HUES48 (cell line): ENCODE measurements at regions not wholly inside any gene's neighbourhood (a gene's known extent, or its start where the extent isn't known, plus 50 kb on each side); places are given as distances from the start of the nearest gene placed in this dataset.

Experiments
- H3K27ac ChIP-seq: one replicate; pipeline ENCODE4 v1.7.0; 2013; ENCODE audit warnings: low read depth, low read length, inconsistent platforms
- H3K27me3 ChIP-seq: 2 replicates; pipeline ENCODE4 v1.6.1; 2013; ENCODE audit warnings: mild to moderate bottlenecking, low read length; ENCODE audit not compliant: control insufficient read depth, insufficient read depth
- H3K36me3 ChIP-seq: 2 replicates; pipeline ENCODE4 v1.6.1; 2013; ENCODE audit warnings: low read length; ENCODE audit not compliant: control insufficient read depth, insufficient read depth
- H3K4me1 ChIP-seq: 2 replicates; pipeline ENCODE4 v1.6.1; 2013; ENCODE audit warnings: mild to moderate bottlenecking, low read length; ENCODE audit not compliant: control insufficient read depth, insufficient read depth
- H3K4me3 ChIP-seq: 2 replicates; pipeline ENCODE4 v1.5.1; 2013; ENCODE audit warnings: mild to moderate bottlenecking, low read depth, low read length
- H3K9ac ChIP-seq: 2 replicates; pipeline ENCODE4 v1.6.1; 2013; ENCODE audit warnings: mild to moderate bottlenecking, low read depth, low read length, moderate library complexity
- H3K9me3 ChIP-seq: 2 replicates; pipeline ENCODE4 v1.6.1; 2013; ENCODE audit warnings: low read length; ENCODE audit not compliant: control insufficient read depth, insufficient read depth

GRCh38 chr6:81401970-81402690 lies 350.4 kb downstream of the TENT5A start:
- no peak overlapping the region for H3K9ac ChIP-seq
- H3K36me3 ChIP-seq = no peaks in the 10 kb centered on the region
- no peak overlapping the region for H3K27ac ChIP-seq

GRCh38 chr6:81396916-81397315 lies 355.6 kb downstream of the TENT5A start:
- no peak overlapping the region for H3K27ac ChIP-seq
- peaks cover 13% of the 10 kb centered on the region for H3K9me3 ChIP-seq
- H3K4me3 ChIP-seq = no peak overlapping the region
- no peaks in the 10 kb centered on the region for H3K36me3 ChIP-seq
- H3K9ac ChIP-seq = no peak overlapping the region
- no peaks in the 10 kb centered on the region for H3K27me3 ChIP-seq
- H3K4me1 ChIP-seq = no peaks in the 10 kb centered on the region

More at GRCh38 chr6:81401970-81402690, 350.4 kb downstream of the TENT5A start:
- Histone ChIP-seq H3K4me1 (no peaks in the 10 kb centered on the region), H3K9me3 (no peaks in the 10 kb centered on the region), H3K27me3 (no peaks in the 10 kb centered on the region), H3K4me3 (no peak overlapping the region)

- H3K9me3 ChIP-seq = no peaks in the 10 kb centered on the region
- H3K27me3 ChIP-seq = no peaks in the 10 kb centered on the region
- no peaks in the 10 kb centered on the region for H3K36me3 ChIP-seq
Observed at GRCh38 chr6:81387163-81387562, 365.3 kb downstream of the TENT5A start.

DNA sequence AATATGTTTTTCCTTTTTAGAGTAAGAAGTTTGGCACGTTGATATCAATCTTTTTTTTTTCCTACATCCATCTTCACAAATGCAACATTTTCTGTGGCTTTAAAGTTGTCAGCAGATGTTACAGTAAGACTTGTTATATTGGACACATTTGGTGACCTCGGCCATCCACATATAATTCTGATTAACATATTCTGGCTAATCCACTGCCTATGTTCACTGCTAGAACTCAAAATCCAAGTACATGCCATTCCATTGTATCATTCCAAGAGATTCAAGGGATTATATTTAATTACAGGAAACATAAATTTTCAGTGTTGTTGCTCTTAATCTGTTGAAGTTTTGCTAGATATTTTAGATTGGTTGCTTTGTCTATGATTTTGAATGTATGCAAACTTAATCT lies 367.6 kb downstream of the TENT5A start:
- Histone ChIP-seq H3K4me1 (no peaks in the 10 kb centered on the region), H3K36me3 (no peaks in the 10 kb centered on the region), H3K9ac (no peak overlapping the region), H3K27me3 (no peaks in the 10 kb centered on the region), H3K4me3 (no peak overlapping the region), H3K9me3 (no peaks in the 10 kb centered on the region), H3K27ac (no peak overlapping the region)

More at GRCh38 chr6:81387163-81387562, 365.3 kb downstream of the TENT5A start:
- no peak overlapping the region for H3K4me3 ChIP-seq
- no peak overlapping the region for H3K27ac ChIP-seq
- H3K9ac ChIP-seq = no peak overlapping the region
- no peaks in the 10 kb centered on the region for H3K4me1 ChIP-seq

DNA sequence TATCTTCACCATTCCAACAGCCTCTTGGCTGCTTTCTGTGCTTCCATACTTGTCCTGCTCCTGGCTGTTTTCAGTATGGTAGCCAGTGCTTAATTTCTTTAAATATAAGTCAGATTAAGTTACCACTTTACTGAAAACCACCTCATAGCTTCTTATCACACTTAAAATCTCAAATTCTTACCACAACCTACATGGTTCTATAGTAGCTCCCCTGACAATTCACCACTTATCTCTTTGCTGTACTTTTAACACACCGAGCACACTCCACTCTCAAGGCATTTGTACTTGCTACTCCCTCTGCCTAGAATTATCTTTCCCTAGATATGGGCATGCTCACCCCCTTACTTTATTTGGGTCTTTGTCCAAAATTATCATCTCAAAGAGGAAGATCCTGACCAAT lies 369.0 kb downstream of the TENT5A start:
- Histone ChIP-seq H3K4me3 (no peak overlapping the region), H3K36me3 (no peaks in the 10 kb centered on the region), H3K27me3 (no peaks in the 10 kb centered on the region), H3K9me3 (no peaks in the 10 kb centered on the region), H3K27ac (no peak overlapping the region), H3K9ac (no peak overlapping the region), H3K4me1 (no peaks in the 10 kb centered on the region)

GRCh38 chr6:81382852-81383251 lies 369.6 kb downstream of the TENT5A start:
- no peaks in the 10 kb centered on the region for H3K36me3 ChIP-seq

GRCh38 chr6:81381382-81381916 lies 371.0 kb downstream of the TENT5A start:
- H3K9ac ChIP-seq = no peak overlapping the region
- H3K4me3 ChIP-seq = no peak overlapping the region
- no peak overlapping the region for H3K27ac ChIP-seq
- no peaks in the 10 kb centered on the region for H3K36me3 ChIP-seq
- H3K4me1 ChIP-seq = no peaks in the 10 kb centered on the region
- H3K9me3 ChIP-seq = no peaks in the 10 kb centered on the region
- H3K27me3 ChIP-seq = no peaks in the 10 kb centered on the region

More at GRCh38 chr6:81382852-81383251, 369.6 kb downstream of the TENT5A start:
- H3K4me1 ChIP-seq = no peaks in the 10 kb centered on the region
- no peak overlapping the region for H3K9ac ChIP-seq
- no peaks in the 10 kb centered on the region for H3K27me3 ChIP-seq
- H3K9me3 ChIP-seq = no peaks in the 10 kb centered on the region
- H3K27ac ChIP-seq = no peak overlapping the region
- H3K4me3 ChIP-seq = no peak overlapping the region

DNA sequence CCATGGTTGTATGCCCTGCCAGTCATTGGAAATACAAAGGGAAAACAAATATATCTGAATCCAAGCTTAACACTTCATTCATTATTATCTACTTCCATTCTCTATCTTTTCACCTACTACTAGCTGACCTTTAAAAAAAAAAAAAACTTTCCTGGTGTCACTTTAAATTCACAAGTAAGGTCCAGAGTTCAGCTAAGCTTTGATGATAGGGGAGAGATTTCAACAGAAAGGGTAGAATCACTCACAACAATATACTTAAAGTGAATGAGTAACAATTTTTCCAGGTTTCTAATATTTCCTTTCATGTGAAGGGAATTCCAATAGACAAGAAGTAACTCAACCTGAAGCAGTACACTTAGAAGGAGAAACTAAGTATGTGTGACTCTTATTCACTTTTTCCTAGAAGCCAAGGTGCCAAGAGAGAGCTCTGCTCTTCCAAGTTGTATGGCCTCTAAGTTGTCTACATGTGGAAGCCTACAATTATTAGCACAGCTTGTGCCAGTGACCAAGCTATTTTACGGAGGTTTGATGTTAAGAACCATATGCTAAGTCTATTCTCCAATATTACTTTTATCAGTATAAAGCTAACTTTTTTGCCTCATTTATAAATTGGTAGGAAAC lies 371.7 kb downstream of the TENT5A start:
- H3K36me3 ChIP-seq = no peaks in the 10 kb centered on the region
- no peak overlapping the region for H3K27ac ChIP-seq
- H3K4me3 ChIP-seq = no peak overlapping the region
- H3K9me3 ChIP-seq = no peaks in the 10 kb centered on the region
- H3K27me3 ChIP-seq = no peaks in the 10 kb centered on the region
- no peaks in the 10 kb centered on the region for H3K4me1 ChIP-seq
- no peak overlapping the region for H3K9ac ChIP-seq

DNA sequence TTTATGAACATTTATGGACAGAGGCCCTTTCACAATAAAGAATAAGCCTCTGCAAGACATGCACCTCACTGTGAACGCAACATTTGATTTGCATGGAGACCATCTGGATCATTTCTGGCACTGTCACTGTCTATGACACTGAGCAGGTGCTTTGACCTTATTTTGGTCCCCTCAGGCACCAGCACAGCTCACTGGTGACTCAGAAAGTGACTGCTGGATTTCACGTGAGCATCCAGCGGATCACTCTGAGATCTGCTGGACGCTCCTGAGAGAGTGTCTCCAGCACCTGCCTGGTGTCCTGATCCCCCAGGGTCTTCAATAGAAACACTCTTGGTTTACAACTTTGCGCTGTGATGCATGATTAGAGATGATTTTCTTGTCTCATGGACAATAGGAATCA lies 375.7 kb downstream of the TENT5A start:
- Histone ChIP-seq H3K4me3 (no peak overlapping the region), H3K36me3 (no peaks in the 10 kb centered on the region), H3K9me3 (no peaks in the 10 kb centered on the region), H3K4me1 (no peaks in the 10 kb centered on the region), H3K9ac (no peak overlapping the region), H3K27me3 (no peaks in the 10 kb centered on the region), H3K27ac (no peak overlapping the region)

- H3K27ac ChIP-seq = no peak overlapping the region
- no peaks in the 10 kb centered on the region for H3K4me1 ChIP-seq
- no peaks in the 10 kb centered on the region for H3K27me3 ChIP-seq
Observed at GRCh38 chr6:81373414-81373813, 379.1 kb downstream of the TENT5A start.

DNA sequence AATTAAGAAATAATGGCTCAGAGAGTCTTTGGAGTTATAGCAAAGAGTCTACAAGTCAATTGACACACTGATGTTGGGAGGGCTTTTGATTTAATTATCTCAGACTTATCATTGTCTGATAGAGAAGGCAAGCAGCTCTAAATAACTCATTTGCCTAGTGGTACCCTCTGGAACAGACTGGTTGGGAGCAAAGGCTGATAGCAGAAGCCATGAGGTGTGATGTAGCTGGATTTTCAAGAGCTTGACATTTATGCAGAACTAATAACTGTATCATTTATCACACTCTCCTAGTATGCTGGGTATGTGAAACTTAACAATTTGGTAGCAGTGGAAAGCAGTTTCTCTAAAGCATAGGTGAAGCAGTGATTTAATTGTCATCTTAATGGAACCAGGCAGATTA lies 380.6 kb downstream of the TENT5A start:
- Histone ChIP-seq H3K27me3 (no peaks in the 10 kb centered on the region), H3K9me3 (no peaks in the 10 kb centered on the region), H3K4me3 (no peak overlapping the region), H3K27ac (no peak overlapping the region), H3K36me3 (no peaks in the 10 kb centered on the region), H3K4me1 (no peaks in the 10 kb centered on the region), H3K9ac (no peak overlapping the region)

More at GRCh38 chr6:81373414-81373813, 379.1 kb downstream of the TENT5A start:
- Histone ChIP-seq H3K4me3 (no peak overlapping the region), H3K9ac (no peak overlapping the region), H3K9me3 (no peaks in the 10 kb centered on the region), H3K36me3 (no peaks in the 10 kb centered on the region)
